ENCODE measurements at regions not wholly inside any gene's neighbourhood (a gene's known extent, or its start where the extent isn't known, plus 50 kb on each side); places are given as distances from the start of the nearest gene placed in this dataset.

GRCh38 chr16:73871088-73871733 is 425.4 kb upstream of the PSMD7 start:
- in situ Hi-C loops (cut with MboI; ENCODE audit: low pct_unique_long_range_greater_than_20kb, low sequenced_read_pairs, unreplicated experiment), result no loop called here
- TF ChIP-seq CTCF (IDR thresholded peaks at IDR 0.05; ENCODE audit: extremely low read depth, insufficient read depth, missing control alignments), result no peak

DNA sequence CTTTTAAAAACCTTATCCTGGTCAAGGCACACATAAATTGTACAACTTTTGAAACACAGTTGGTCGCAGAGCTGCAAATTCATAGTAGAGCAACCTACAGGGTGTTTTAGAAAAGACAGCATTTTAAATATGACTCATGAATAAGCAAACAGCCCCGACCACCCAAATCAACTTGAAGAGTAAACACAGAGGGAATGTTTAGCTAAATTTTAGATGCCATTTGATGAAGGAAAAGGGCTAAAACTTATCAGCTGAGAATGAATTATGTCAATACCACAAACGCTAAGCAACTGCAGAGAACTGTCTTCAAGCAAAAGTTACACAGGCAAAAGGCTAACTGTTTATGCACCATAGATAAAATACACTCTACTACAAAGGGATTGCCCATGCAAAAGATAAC is 427.5 kb upstream of the PSMD7 start:
- no peak for TF ChIP-seq CTCF (IDR thresholded peaks at IDR 0.05; ENCODE audit: extremely low read depth, insufficient read depth, missing control alignments)
- in situ Hi-C loops (cut with MboI; ENCODE audit: low pct_unique_long_range_greater_than_20kb, low sequenced_read_pairs, unreplicated experiment), result no loop called here
- DNase-seq (ENCODE audit: low spot score), result no peak

More at GRCh38 chr16:73871088-73871733, 425.4 kb upstream of the PSMD7 start:
- no peak for DNase-seq (ENCODE audit: low spot score)

DNA sequence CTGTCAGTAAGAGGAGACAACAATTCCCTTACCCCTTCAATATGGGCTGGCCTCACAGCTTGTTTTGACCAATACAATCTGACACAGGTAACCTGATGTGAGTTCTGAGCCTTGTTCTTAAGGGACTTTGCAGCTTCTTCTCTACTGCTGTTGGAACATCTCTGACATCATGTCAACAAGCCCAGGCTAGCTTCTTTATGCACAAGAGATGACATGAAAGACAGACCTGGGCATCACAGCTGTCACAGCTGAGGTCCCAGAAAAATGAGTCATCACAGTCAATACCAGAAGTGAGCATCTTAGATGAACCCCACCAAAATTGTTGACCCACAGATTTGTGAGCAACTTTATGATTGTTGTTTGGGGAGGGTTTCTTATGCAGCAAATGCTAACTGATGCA is 431.7 kb upstream of the PSMD7 start:
- no peak for DNase-seq (ENCODE audit: low spot score)
- no peak for TF ChIP-seq CTCF (IDR thresholded peaks at IDR 0.05; ENCODE audit: extremely low read depth, insufficient read depth, missing control alignments)
- in situ Hi-C loops (cut with MboI; ENCODE audit: low pct_unique_long_range_greater_than_20kb, low sequenced_read_pairs, unreplicated experiment), result no loop called here

- in situ Hi-C loops (cut with MboI; ENCODE audit: low pct_unique_long_range_greater_than_20kb, low sequenced_read_pairs, unreplicated experiment), result no loop called here
- no peak for TF ChIP-seq CTCF (IDR thresholded peaks at IDR 0.05; ENCODE audit: extremely low read depth, insufficient read depth, missing control alignments)
- DNase-seq (ENCODE audit: low spot score), result no peak
These were observed 438.3 kb upstream of the PSMD7 start for GRCh38 chr16:73858326-73858725.

DNA sequence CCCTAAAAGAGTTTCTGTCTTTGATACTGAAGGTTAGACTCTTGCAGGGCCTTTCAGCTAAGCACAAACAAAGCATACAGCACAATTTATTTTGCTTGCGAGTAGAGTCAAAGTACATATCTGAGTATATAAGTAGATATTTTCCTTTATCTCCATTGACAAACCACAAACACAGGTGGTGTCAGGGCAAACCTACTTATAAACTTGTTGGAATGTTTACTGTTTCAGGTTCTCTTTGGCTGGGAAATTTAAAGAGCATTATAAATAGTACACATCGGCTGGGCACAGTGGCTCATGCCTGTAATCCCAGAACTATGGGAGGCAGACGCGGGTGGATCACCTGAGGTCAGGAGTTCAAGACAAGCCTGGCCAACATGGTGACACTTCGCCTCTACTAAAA is 442.6 kb upstream of the PSMD7 start:
- in situ Hi-C loops (cut with MboI; ENCODE audit: low pct_unique_long_range_greater_than_20kb, low sequenced_read_pairs, unreplicated experiment), result no loop called here

DNA sequence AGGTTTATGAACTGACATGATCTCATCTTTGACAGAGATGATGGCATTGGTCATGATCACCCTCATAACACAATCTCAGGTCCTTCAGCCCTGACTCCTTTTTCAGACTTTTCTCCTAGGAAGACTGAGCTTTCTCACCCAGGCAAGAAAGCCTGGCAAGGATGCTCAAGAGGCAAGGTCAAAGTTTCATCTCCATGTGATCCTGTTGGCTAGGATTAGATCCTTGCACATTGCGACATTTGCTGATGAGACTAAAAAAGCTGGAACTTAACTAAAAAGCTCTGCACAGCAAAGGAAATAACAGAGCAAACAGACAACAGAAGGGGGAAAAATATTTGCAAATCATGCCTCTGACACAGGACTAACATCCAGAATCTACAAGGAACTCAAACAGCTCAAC is 444.1 kb upstream of the PSMD7 start:
- no peak for DNase-seq (ENCODE audit: low spot score)
- in situ Hi-C loops (cut with MboI; ENCODE audit: low pct_unique_long_range_greater_than_20kb, low sequenced_read_pairs, unreplicated experiment), result no loop called here
- TF ChIP-seq CTCF (IDR thresholded peaks at IDR 0.05; ENCODE audit: extremely low read depth, insufficient read depth, missing control alignments), result no peak

More for the DNA sequence above, 442.6 kb upstream of the PSMD7 start:
- TF ChIP-seq CTCF (IDR thresholded peaks at IDR 0.05; ENCODE audit: extremely low read depth, insufficient read depth, missing control alignments), result no peak
- DNase-seq (ENCODE audit: low spot score), result no peak

Data from GM13977 (cell line).